HG03457 (cell line): ENCODE measurements at regions not wholly inside any gene's neighbourhood (a gene's known extent, or its start where the extent isn't known, plus 50 kb on each side); places are given as distances from the start of the nearest gene placed in this dataset.
"Not testable (repeated sequence)": the region's sequence is repeated elsewhere in the genome, so short reads cannot be mapped to it uniquely, and the experiment has no call there.

Experiments
- ATAC-seq: cut with Tn5 transposase; IDR thresholded peaks from one replicate; pipeline ENCODE4 v1.9.1; 2021; ENCODE audit warnings: moderate number of reproducible peaks; ENCODE audit not compliant: unreplicated experiment

GRCh38 chr5:77910602-77911188, 134.6 kb upstream of the TBCA start:
- no peak for ATAC-seq

GRCh38 chr5:77909237-77909636, 133.1 kb upstream of the TBCA start:
- ATAC-seq = no peak

- no peak for ATAC-seq
Measured at GRCh38 chr5:77908787-77909186, 132.6 kb upstream of the TBCA start.

GRCh38 chr5:77907786-77908185, 131.6 kb upstream of the TBCA start:
- no peak for ATAC-seq

GRCh38 chr5:77906806-77907205, 130.7 kb upstream of the TBCA start:
- ATAC-seq = no peak

- ATAC-seq = no peak
Measured at GRCh38 chr5:77904362-77904761, 128.2 kb upstream of the TBCA start.

GRCh38 chr5:77900691-77901090, 124.6 kb upstream of the TBCA start:
- no peak for ATAC-seq

- no peak for ATAC-seq
Measured at GRCh38 chr5:77898385-77898784, 122.2 kb upstream of the TBCA start.

GRCh38 chr5:77896338-77896737, 120.2 kb upstream of the TBCA start:
- no peak for ATAC-seq

GRCh38 chr5:77894103-77894502, 118.0 kb upstream of the TBCA start:
- ATAC-seq = not testable (repeated sequence)

GRCh38 chr5:77893225-77893860, 117.2 kb upstream of the TBCA start:
- no peak for ATAC-seq

GRCh38 chr5:77892061-77893010, 116.2 kb upstream of the TBCA start:
- no peak for ATAC-seq

GRCh38 chr5:77885519-77885918, 109.4 kb upstream of the TBCA start:
- ATAC-seq = no peak

- no peak for ATAC-seq
Measured at GRCh38 chr5:77882670-77883257, 106.6 kb upstream of the TBCA start.

GRCh38 chr5:77881528-77881927, 105.4 kb upstream of the TBCA start:
- ATAC-seq = no peak

GRCh38 chr5:77877516-77878355, 101.6 kb upstream of the TBCA start:
- no peak for ATAC-seq

GRCh38 chr5:77876862-77877502, 100.8 kb upstream of the TBCA start:
- ATAC-seq = no peak

- no peak for ATAC-seq
Measured at GRCh38 chr5:77876316-77876715, 100.2 kb upstream of the TBCA start.

- ATAC-seq = no peak
Measured at GRCh38 chr5:77874691-77875090, 98.6 kb upstream of the TBCA start.

- no peak for ATAC-seq
Measured at GRCh38 chr5:77873239-77873638, 97.1 kb upstream of the TBCA start.
